ENCODE measurements at regions not wholly inside any gene's neighbourhood (a gene's known extent, or its start where the extent isn't known, plus 50 kb on each side); places are given as distances from the start of the nearest gene placed in this dataset.
"Not testable (repeated sequence)": the region's sequence is repeated elsewhere in the genome, so short reads cannot be mapped to it uniquely, and the experiment has no call there.

DNA sequence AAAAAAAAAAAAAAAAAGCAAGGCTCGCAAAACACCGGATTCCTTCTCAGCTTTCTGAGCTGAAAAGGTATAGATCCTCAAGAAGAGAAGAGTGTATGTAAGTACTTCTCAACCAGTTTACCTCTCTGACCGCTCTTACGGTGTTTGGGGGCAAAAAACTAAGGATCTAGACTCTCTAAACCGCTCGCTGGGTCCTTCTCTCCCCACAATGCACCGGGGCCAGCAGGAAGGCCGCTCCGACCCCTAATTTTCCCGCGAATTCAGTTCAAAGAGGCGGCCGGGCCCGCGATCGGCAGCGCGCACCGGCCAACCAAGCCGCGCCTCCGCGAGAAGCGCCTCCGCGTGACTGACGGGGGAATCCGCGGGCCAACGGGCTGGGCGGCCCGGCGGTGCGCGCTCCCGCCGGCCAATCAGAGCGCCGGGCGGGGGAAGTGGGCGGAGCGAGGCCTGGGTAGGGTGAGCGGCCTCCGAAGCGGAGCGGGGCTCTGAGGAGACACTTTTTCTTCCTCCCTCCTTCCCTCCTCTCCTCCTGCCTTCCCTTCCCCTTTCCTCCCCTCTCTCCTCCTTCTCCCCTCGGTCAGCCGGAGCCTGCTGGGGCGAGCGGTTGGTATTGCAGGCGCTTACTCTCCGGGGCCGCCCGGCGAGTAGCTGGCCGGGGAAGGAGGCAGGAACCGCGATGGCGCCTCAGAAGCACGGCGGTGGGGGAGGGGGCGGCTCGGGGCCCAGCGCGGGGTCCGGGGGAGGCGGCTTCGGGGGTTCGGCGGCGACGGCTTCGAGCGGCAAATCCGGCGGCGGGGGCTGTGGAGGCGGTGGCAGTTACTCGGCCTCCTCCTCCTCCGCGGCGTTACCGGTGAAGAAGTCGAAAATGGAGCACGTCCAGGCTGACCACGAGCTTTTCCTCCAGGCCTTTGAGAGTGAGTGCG lies 93.0 kb downstream of the CRLF3 start:
- peak; percentile 78 for DNase-seq (ENCODE audit: low read depth)

DNA sequence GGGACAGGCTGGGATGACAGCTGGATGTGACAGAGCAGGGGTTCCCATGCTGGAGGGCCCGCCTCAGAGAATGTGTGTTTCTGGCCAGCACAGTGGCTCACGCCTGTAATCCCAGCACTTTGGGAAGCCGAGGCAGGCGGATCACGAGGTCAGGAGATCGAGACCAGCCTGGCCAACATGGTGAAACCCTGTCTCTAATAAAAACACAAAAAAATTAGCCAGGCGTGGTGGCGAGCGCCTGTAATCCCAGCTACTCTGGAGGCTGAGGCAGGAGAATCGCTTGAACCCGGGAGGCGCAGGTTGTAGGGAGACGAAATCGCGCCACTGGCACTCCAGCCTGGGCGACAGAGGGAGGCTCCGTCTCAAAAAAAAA lies 93.7 kb downstream of the CRLF3 start:
- not testable (repeated sequence) for DNase-seq (ENCODE audit: low read depth)

DNA sequence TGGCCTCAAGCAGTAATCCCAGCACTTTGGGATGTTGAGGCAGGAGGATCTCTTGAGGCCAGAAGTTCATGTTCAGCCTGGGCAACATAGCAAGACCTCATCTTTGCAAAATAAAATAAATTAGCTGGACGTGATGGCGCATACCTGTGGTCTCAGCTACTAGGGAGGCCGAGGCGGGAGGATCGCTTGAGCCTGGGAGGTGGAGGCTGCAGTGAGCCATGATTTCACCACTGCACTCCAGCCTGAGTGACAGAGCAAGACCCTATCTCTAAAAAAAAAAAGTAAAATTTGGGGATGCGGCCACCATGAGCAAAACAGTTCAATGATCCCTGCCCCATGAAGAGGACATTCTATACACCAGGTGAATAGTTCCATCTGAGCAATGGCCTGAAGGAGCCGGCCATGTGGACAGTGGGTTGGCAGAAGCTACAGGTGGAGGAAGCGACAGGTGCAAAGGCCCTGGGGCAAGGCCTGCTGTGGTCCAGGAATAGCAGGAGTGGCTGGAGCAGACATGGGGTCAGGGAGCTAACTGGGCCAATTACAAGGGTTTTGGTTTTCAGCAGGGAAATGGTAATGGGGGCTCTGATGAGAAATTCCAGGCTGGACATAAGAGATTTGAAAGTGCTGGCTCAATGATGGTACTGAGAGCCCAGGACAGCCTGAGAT lies 94.2 kb downstream of the CRLF3 start:
- not testable (repeated sequence) for DNase-seq (ENCODE audit: low read depth)

DNA sequence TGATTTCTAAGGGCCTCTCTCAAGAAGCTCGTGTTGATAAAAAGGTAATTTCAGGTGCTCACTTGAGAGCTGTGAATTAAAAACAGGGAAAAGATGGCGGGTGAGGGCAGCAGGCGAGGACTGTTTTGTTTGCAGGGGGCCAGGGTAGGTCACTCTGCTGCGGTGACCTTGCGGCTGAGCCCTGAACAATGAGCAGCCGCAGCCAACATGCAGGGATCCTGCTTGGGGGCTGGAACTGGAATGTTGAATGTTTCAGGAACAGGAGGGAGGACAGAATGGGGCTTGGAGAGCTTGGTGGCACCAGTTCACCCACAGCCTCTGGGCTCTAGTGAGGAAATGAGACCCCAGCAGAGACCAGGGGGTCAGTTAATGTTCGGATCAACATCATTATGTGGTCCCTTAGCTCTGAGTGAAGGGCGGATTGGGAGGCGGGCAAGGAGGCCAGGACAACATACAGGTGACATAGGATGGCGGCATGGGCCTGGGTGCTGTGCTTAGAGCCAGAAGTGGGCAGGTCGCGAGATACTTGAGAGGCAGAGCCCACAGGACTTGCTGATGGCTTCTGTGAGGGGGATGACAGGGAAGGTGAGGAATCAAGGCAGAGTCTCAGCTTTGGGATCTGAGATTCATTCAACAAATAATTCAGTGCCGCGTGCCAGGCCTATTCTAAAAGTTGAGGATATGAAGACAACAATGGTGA lies 94.9 kb downstream of the CRLF3 start:
- not testable (repeated sequence) for DNase-seq (ENCODE audit: low read depth)

DNA sequence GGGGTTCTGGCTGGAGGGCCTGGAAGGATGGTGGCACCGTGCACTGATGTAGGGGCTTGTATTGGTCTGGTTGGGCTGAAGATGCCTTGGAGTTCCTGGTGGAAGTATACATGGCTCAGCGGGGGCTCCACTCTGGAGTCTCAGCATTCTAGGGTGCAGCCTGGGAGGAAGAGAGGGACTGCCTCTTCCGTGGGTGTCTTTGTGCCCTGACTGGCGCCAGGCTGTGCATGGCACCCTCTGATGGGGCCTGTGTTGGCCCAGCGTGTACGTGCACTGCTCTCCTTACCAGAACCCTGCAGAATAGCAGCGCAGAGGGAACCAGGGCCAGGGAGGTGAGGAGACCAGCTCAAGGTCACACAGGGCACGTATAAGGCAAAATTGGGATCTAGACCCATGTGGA lies 97.0 kb downstream of the CRLF3 start:
- DNase-seq (ENCODE audit: low read depth): not testable (repeated sequence)

DNA sequence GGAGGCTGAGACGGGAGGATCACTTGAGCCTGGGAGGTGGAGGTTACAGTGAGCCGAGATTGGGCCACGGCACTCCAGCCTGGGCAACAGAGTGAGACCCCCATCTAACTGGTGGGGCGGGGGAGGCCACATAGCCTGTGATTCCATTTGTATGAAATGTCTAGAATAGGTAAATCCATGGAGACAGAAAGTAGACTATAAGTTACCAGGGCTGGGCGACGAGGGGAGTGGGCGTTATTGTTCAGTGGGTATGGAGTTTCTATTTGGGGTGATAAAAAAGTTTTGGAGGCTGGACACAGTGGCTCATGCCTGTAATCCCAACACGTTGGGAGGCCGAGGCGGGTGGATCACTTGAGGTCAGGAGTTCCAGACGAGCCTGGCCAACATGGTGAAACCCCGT lies 97.8 kb downstream of the CRLF3 start:
- DNase-seq (ENCODE audit: low read depth): not testable (repeated sequence)

DNA sequence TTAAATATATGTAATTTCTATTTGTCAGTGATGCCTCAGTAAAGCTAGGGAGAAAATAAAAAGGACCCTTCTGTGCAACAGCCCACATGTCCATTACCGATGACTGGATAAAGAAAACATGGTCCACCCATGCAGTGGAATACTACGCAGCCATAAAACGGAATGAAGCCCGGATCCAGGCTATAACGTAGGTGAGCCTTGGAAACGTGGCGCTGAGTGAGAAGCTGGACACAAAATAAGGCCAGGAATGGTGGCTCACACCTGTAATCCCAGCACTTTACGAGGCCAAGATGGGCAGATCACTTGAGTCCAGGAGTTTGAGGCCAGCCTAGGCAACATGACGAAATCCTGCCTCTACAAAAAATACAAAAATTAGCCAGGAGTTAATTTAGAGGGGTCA lies 98.2 kb downstream of the CRLF3 start:
- not testable (repeated sequence) for DNase-seq (ENCODE audit: low read depth)

DNA sequence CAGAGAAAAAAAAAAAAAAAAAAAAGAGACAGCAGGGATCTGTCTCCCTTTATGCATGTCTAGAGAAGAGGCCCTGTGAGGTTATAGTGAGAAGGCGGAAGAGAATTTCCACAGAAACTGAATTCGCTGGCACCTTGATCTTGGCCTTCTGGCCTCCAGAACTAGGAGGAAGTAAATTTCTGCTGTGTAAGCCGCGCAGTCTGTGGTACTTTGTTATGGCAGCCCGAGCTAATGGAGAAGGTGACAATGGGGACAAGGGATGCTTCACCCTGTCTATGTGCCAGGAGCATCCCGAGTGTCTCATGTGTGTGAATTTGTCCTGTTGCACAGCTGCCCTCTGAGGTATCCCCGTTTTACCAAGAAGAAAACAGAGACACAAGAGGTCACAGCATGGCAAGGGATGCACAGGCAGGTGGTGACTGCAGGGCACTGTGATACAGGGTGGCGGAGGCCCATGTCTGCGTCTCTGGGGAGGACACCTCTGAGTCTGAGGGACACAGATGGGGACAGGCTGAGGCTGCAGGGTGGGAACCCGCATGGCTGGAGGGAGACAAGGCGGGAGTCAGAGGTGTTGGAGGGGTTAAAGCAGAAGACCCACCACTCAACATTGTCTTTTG lies 100.3 kb downstream of the CRLF3 start:
- not testable (repeated sequence) for DNase-seq (ENCODE audit: low read depth)

DNA sequence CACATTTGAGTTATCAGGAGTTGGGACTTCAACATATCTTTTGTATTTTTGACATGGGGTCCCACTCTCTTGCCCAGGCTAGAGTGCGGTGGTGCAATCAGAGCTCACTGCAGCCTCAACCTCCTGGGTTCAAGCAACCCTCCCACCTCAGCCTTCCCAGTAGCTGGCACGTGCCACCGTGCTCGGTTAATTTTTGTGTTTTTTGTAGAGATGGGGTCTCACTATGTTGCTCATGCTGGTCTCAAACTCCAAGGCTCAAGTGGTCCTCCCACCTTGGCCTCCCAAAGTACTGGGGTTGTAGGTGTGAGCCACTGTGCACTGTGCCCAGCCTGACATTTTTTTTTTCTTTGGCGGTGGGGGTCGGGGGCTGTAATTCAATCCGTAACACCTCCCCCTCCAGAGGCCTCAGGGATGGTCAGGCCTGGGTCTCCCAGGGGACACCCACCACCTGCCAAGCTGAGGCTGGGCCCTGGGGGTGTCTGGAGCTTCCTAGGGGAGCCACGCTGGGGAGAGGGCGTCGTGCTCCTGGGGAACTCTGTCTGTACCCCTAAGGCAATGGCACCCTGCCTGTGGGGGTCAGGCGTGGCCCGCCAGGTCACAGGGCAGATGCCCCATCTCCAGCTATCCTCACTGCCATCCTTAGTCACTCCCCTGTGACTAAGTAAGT lies 102.2 kb downstream of the CRLF3 start:
- DNase-seq (ENCODE audit: low read depth): not testable (repeated sequence)

DNA sequence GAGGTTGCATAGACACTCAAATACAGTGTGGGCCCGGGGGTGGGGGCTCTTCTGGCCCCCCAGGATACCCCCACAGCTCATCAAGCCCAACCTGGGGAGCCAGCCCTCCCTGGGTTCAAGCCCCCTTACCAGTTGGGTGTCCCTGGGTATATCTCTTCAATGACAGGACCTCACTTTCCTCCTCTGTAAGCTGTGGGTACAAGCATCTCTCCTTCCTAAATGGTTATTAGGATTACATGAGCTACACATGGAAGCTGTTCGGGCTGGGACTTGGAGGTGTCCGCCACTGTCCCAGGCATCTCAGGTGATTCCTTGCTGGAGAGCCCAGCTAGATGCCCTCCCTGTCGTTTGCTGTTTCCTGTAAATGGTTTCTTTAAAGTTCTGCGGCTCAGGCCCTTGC lies 103.5 kb downstream of the CRLF3 start:
- not testable (repeated sequence) for DNase-seq (ENCODE audit: low read depth)

DNA sequence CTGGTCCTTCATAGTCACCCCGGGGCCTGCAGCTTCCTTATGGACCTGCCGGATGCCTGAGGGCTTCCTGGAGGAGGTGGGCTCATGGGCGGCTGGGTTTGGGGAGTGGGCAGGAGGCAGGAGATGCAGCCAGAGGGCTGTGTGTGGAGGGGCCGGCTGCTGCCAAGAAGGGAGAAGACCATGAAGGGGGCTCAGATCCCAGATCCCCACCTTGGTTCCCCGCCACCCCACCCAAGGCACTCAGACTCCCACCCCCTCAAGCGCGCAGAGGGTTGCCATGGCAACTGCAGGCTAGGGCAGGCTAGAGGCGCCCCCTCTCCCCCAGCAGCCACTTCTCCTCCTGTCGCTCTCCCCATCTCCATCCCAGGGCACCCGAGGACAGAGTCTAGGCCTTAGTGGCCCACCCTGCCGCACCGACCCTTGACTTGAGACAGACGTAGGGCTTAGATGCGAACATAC lies 104.5 kb downstream of the CRLF3 start:
- no peak for DNase-seq (ENCODE audit: low read depth)

DNA sequence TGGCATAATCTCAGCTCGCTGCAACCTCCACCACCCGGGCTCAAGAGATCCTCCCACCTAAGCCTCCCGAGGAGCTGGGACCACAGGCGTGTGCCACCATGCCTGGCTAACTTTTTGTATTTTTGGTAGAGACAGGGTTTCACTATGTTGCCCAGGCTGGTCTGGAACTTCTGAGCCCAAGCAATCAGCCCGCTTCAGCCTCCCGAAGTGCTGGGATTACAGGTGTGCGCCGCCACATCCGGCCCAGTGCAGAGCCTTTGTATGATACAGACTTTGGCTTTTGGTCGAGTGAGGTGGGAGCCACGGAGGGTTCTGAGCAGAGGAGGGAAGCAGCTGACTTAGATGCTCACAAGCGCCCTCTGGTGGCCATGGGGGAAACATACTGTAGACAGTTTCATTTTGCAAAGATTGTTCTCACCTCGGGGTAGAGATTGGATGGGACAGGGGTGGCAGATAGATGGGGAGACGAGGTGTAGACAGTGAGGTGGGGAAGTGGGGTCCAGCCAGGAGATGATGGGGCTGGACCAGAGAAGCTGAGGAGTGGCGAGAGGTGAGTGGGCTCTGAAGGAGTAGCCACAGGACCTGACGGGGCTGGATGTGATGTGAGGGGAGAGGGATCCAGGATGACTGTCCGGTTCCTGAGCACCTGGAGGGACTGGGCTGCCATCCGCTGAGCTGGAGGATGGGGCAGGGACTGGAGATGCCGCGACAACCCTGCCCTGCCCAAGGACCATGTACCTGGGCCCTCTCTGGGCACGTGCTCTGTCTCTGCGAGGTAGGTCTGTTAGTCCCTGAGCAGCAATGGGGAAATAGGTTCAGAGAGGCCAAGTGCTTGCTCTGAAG lies 105.1 kb downstream of the CRLF3 start:
- DNase-seq (ENCODE audit: low read depth): peak; percentile 59

DNA sequence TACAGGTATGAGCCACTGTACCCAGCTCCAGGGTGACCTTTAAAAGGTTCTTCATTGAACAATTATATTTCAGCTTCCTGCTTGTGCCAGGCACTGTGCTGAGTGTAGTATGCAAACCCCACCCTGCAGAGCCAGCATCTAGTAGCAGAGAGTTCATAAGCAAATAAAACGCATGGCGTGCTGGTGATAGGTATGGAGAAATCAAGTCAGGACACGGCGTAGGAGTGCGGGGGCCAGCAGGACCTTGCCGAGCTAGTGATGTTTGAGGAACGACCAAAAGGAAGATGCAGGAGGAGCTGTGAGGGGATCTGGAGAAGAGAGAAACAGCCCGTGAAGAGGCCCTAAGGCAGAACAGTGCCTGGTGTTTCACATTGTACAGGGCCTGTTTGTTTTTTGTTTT lies 105.8 kb downstream of the CRLF3 start:
- not testable (repeated sequence) for DNase-seq (ENCODE audit: low read depth)

DNA sequence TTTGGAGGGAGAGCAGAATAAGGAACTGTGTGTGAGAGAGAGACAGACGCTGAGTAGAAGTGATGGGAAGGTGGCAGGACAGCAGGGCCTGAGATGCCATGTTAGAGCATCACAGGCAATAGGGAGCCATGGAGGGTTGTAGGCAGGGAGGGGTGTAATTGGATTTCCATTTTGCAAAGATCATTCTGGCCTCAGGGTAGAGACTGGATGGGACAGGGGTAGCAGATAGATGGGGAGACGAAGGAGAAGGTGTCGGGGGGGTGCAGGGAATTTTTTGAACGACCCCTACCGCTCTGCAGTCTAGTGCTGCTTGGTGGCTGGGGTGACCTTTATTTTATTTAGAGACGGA lies 106.4 kb downstream of the CRLF3 start:
- not testable (repeated sequence) for DNase-seq (ENCODE audit: low read depth)

DNA sequence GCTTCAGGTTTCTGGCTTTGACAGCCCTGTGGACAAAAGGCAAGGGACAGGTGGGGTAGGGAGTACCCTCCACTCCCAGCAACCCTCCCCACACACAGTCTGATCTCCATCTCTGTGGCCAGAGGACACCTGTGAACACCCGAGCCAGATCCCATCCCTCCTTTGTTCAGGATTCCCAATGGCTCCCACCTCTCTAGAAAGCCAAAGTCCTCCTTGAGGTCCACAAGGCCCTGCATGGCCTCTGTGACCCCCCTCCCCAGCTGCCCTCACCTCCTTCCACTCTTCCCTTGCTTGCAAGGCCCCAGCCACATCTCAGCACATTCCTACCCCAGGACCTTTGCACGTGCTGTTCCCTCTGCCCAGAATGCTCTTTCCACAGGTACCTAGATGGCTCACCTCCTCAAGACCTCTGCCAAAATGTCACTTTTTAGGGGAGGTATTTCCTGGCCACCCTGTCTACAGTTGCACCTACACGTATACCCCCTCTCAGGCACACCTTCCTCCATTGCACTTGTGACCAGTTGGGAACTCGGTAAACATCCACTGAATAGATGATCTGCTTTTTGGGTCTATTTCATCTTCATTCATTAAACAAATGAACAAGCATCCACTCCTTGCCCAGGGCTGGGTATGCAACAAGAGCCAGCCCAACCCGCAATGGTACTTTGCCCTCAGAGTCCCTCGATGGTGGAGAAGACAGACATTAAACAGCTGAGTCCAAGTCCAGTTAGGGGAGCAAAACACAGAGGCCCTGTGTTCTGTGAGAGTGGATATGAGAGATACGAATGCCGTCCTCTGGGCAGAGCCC lies 107.0 kb downstream of the CRLF3 start:
- DNase-seq (ENCODE audit: low read depth): no peak

DNA sequence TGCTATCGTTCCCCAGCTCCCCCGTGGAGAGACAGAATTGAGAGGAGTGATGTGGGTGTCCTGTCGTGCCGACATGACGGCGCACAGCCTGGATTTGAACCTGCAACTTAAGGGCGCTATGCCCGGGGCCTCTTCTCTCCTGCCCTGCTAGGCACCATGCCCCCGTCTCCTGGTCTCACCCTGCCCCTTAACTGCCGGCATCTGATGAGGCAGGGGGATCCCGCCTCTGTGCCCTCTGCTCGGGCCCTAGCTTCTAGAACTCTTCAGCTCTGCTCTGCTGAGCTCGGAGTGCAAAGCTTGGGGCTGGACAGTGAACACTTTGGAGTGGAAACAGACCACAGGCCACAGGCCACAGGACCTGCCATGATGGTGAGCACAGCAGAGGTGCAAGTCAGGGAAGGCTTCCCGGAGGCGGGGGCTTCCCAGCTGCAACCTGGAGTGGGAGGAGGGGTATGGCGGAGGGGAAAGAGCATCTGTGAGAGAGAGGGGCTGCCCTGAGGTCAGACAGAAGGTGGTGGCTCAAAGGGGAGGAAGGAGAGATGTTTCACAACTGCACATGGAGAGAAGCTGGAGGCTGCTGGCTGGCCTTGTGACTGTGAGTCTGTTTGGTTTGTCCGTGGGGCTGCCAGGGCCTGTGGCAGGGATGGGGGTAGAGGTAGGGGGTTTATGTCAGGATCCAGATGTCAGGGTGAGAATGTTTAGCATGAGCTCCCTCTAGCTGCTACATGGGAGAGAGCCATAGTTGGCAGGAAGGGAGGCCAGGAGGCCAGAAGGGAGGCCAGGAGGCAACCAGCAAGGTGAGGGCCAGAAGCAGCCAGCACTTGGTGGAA lies 107.8 kb downstream of the CRLF3 start:
- no peak for DNase-seq (ENCODE audit: low read depth)

DNA sequence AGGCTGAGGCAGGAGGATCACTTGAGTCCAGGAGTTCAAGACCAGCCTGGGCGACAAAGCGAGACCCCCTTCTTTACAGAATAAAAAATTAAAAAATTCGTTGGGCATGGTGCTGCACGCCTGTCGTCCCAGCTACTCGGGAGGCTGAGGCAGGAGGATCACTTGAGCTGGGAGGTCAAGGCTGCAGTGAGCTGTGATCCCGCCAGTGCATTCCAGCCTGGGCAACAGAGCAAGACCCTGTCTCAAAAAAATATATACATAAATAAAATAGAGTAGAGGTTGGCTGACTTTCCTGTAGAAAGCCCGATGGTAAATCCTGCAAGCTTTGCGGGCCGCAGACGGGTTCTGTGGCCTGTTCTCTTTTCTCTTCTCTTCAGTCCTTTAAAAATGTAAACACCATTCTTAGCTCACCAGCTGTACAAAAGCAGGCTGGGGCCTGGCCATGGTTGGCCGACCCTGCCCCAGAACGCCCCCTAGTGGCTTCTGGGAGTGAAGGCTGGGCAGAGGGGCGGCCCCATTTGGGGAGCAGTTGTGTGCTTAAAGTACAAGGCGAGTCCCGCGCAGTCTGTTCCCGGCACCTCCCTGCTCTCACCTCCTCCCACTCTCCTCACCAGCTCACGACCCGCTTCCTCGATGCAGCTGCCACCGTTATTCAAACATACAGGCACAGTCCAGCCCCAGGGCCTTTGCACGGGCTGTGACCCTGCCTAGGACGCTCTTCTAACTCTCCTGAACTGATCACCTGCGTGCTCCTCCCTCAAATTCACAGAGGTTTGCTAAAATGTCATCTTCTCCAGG lies 109.5 kb downstream of the CRLF3 start:
- DNase-seq (ENCODE audit: low read depth): peak; percentile 18

DNA sequence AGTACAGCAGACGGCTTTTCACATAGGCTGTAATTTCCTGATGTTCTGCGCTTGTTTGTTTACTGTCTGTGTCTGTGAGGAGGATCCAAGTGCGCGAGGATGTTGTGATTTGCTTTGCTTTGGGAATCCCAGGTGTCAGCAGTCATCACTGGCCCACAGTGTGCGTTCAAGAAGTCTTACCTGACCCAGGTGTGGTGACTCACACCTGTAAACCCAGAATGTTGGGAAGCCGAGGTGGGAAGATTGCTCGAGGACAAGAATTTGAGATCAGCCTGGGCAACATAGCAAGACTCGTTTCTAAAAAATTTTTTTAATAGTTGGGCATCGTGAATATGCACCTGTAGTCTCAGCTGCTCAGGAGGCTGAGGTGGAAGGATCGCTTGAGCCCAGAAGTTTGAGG lies 110.7 kb downstream of the CRLF3 start:
- not testable (repeated sequence) for DNase-seq (ENCODE audit: low read depth)
